ENCODE measurements at regions not wholly inside any gene's neighbourhood (a gene's known extent, or its start where the extent isn't known, plus 50 kb on each side); places are given as distances from the start of the nearest gene placed in this dataset.

- TF ChIP-seq, protein P1, sequence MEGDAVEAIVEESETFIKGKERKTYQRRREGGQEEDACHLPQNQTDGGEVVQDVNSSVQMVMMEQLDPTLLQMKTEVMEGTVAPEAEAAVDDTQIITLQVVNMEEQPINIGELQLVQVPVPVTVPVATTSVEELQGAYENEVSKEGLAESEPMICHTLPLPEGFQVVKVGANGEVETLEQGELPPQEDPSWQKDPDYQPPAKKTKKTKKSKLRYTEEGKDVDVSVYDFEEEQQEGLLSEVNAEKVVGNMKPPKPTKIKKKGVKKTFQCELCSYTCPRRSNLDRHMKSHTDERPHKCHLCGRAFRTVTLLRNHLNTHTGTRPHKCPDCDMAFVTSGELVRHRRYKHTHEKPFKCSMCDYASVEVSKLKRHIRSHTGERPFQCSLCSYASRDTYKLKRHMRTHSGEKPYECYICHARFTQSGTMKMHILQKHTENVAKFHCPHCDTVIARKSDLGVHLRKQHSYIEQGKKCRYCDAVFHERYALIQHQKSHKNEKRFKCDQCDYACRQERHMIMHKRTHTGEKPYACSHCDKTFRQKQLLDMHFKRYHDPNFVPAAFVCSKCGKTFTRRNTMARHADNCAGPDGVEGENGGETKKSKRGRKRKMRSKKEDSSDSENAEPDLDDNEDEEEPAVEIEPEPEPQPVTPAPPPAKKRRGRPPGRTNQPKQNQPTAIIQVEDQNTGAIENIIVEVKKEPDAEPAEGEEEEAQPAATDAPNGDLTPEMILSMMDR (IDR thresholded peaks at IDR 0.05 in 2 of 3, conservative IDR thresholded peaks at IDR 0.05 in 1 of 3; ENCODE audit: insufficient read depth in 2 of 3, low read depth in 1 of 3, low read length in 3 of 3), result no peak
- TF ChIP-seq, protein P2, sequence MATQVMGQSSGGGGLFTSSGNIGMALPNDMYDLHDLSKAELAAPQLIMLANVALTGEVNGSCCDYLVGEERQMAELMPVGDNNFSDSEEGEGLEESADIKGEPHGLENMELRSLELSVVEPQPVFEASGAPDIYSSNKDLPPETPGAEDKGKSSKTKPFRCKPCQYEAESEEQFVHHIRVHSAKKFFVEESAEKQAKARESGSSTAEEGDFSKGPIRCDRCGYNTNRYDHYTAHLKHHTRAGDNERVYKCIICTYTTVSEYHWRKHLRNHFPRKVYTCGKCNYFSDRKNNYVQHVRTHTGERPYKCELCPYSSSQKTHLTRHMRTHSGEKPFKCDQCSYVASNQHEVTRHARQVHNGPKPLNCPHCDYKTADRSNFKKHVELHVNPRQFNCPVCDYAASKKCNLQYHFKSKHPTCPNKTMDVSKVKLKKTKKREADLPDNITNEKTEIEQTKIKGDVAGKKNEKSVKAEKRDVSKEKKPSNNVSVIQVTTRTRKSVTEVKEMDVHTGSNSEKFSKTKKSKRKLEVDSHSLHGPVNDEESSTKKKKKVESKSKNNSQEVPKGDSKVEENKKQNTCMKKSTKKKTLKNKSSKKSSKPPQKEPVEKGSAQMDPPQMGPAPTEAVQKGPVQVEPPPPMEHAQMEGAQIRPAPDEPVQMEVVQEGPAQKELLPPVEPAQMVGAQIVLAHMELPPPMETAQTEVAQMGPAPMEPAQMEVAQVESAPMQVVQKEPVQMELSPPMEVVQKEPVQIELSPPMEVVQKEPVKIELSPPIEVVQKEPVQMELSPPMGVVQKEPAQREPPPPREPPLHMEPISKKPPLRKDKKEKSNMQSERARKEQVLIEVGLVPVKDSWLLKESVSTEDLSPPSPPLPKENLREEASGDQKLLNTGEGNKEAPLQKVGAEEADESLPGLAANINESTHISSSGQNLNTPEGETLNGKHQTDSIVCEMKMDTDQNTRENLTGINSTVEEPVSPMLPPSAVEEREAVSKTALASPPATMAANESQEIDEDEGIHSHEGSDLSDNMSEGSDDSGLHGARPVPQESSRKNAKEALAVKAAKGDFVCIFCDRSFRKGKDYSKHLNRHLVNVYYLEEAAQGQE (IDR thresholded peaks at IDR 0.05; ENCODE audit: borderline replicate concordance), result no peak
- TF ChIP-seq, protein P2 (CRISPR knock-in tag; IDR thresholded peaks at IDR 0.05; ENCODE audit: low read depth), result no peak
- TF ChIP-seq CBX8 (IDR thresholded peaks at IDR 0.05; ENCODE audit: borderline replicate concordance, extremely low read depth, low read depth, low read length, poor library complexity, severe bottlenecking) (no peak), SMC3 (conservative IDR thresholded peaks at IDR 0.05; ENCODE audit: insufficient read depth, low read depth, low read length) (no peak), L3MBTL2 (IDR thresholded peaks at IDR 0.05) (no peak), ZNF23 (CRISPR knock-in tag; IDR thresholded peaks at IDR 0.05) (no peak)
- TF ChIP-seq, protein P3, sequence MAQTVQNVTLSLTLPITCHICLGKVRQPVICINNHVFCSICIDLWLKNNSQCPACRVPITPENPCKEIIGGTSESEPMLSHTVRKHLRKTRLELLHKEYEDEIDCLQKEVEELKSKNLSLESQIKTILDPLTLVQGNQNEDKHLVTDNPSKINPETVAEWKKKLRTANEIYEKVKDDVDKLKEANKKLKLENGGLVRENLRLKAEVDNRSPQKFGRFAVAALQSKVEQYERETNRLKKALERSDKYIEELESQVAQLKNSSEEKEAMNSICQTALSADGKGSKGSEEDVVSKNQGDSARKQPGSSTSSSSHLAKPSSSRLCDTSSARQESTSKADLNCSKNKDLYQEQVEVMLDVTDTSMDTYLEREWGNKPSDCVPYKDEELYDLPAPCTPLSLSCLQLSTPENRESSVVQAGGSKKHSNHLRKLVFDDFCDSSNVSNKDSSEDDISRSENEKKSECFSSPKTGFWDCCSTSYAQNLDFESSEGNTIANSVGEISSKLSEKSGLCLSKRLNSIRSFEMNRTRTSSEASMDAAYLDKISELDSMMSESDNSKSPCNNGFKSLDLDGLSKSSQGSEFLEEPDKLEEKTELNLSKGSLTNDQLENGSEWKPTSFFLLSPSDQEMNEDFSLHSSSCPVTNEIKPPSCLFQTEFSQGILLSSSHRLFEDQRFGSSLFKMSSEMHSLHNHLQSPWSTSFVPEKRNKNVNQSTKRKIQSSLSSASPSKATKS (CRISPR knock-in tag; IDR thresholded peaks at IDR 0.05), result no peak
These were observed 170.0 kb upstream of the GLRA2 start for GRCh38 chrX:14359316-14359715.
